ENCODE measurements at regions not wholly inside any gene's neighbourhood (a gene's known extent, or its start where the extent isn't known, plus 50 kb on each side); places are given as distances from the start of the nearest gene placed in this dataset.

- H3K27me3 Mint-ChIP-seq, result no peaks in the 10 kb centered on the region
- no peaks in the 10 kb centered on the region for H3K36me3 Mint-ChIP-seq
- H3K4me1 Mint-ChIP-seq, result no peaks in the 10 kb centered on the region
- no peak overlapping the region for H3K4me3 Mint-ChIP-seq
- H3K4me3 ChIP-seq (ENCODE audit: low read depth, low read length), result no peak overlapping the region
- ATAC-seq (ENCODE audit: low read depth in 2 of 2), result no peak
- H3K4me1 ChIP-seq (ENCODE audit: control insufficient read depth, insufficient read depth, low read length, poor library complexity, severe bottlenecking), result no peaks in the 10 kb centered on the region
- no peak for DNase-seq
- no peaks in the 10 kb centered on the region for H3K36me3 ChIP-seq (ENCODE audit: control insufficient read depth, insufficient read depth, low read length)
- no peak overlapping the region for H3K27ac Mint-ChIP-seq
- peaks cover 0 to 3% (median 0%) of the 10 kb centered on the region in 7 donors for H3K9me3 Mint-ChIP-seq
- H3K9me3 ChIP-seq (ENCODE audit: control insufficient read depth in 2 of 2, low read length in 2 of 2), result no peaks in the 10 kb centered on the region
- H3K27ac ChIP-seq (ENCODE audit: insufficient read depth, low read length, poor library complexity, severe bottlenecking), result no peak overlapping the region
- H3K27me3 ChIP-seq (ENCODE audit: control insufficient read depth, insufficient read depth, low read length), result no peaks in the 10 kb centered on the region
Observed at GRCh38 chr5:93044859-93045666, 536.0 kb downstream of the NR2F1-AS1 start.

GRCh38 chr5:93039888-93040287, 541.1 kb downstream of the NR2F1-AS1 start:
- no peak for DNase-seq
- no peaks in the 10 kb centered on the region for H3K4me1 ChIP-seq (ENCODE audit: control insufficient read depth, insufficient read depth, low read length, poor library complexity, severe bottlenecking)
- no peak overlapping the region for H3K4me3 ChIP-seq (ENCODE audit: low read depth, low read length)
- Mint-ChIP-seq H3K9me3 (peaks cover 0 to 5% (median 0%) of the 10 kb centered on the region in 7 donors), H3K4me1 (no peaks in the 10 kb centered on the region), H3K27ac (no peak overlapping the region), H3K36me3 (no peaks in the 10 kb centered on the region), H3K4me3 (peak overlapping the region in 1 of 4 donors; percentile 36), H3K27me3 (no peaks in the 10 kb centered on the region)
- H3K27me3 ChIP-seq (ENCODE audit: control insufficient read depth, insufficient read depth, low read length), result no peaks in the 10 kb centered on the region
- no peak for ATAC-seq (ENCODE audit: low read depth in 2 of 2)
- H3K36me3 ChIP-seq (ENCODE audit: control insufficient read depth, insufficient read depth, low read length), result no peaks in the 10 kb centered on the region
- no peaks in the 10 kb centered on the region for H3K9me3 ChIP-seq (ENCODE audit: control insufficient read depth in 2 of 2, low read length in 2 of 2)
- no peak overlapping the region for H3K27ac ChIP-seq (ENCODE audit: insufficient read depth, low read length, poor library complexity, severe bottlenecking)

- H3K27me3 Mint-ChIP-seq, result no peaks in the 10 kb centered on the region
- no peaks in the 10 kb centered on the region for H3K4me1 Mint-ChIP-seq
- peaks cover 0 to 5% (median 2%) of the 10 kb centered on the region in 7 donors for H3K9me3 Mint-ChIP-seq
Observed at GRCh38 chr5:93034621-93035590, 546.1 kb downstream of the NR2F1-AS1 start.

GRCh38 chr5:93022796-93023447, 558.1 kb downstream of the NR2F1-AS1 start:
- ATAC-seq (ENCODE audit: low read depth in 2 of 2) (no peak), DNase-seq (no peak)
- no peaks in the 10 kb centered on the region for H3K27me3 Mint-ChIP-seq
- H3K9me3 Mint-ChIP-seq, result peaks cover 0 to 11% (median 2%) of the 10 kb centered on the region in 7 donors
- H3K27ac Mint-ChIP-seq, result no peak overlapping the region
- Histone ChIP-seq H3K27me3 (ENCODE audit: control insufficient read depth, insufficient read depth, low read length) (no peaks in the 10 kb centered on the region), H3K27ac (ENCODE audit: insufficient read depth, low read length, poor library complexity, severe bottlenecking) (no peak overlapping the region), H3K36me3 (ENCODE audit: control insufficient read depth, insufficient read depth, low read length) (no peaks in the 10 kb centered on the region), H3K4me3 (ENCODE audit: low read depth, low read length) (no peak overlapping the region), H3K9me3 (ENCODE audit: control insufficient read depth in 2 of 2, low read length in 2 of 2) (no peaks in the 10 kb centered on the region), H3K4me1 (ENCODE audit: control insufficient read depth, insufficient read depth, low read length, poor library complexity, severe bottlenecking) (no peaks in the 10 kb centered on the region)
- no peaks in the 10 kb centered on the region for H3K36me3 Mint-ChIP-seq
- no peak overlapping the region for H3K4me3 Mint-ChIP-seq
- H3K4me1 Mint-ChIP-seq, result no peaks in the 10 kb centered on the region

More at GRCh38 chr5:93034621-93035590, 546.1 kb downstream of the NR2F1-AS1 start:
- Mint-ChIP-seq H3K4me3 (no peak overlapping the region), H3K36me3 (no peaks in the 10 kb centered on the region), H3K27ac (no peak overlapping the region)
- Histone ChIP-seq H3K27ac (ENCODE audit: insufficient read depth, low read length, poor library complexity, severe bottlenecking) (no peak overlapping the region), H3K27me3 (ENCODE audit: control insufficient read depth, insufficient read depth, low read length) (no peaks in the 10 kb centered on the region), H3K9me3 (ENCODE audit: control insufficient read depth in 2 of 2, low read length in 2 of 2) (no peaks in the 10 kb centered on the region), H3K4me1 (ENCODE audit: control insufficient read depth, insufficient read depth, low read length, poor library complexity, severe bottlenecking) (no peaks in the 10 kb centered on the region), H3K36me3 (ENCODE audit: control insufficient read depth, insufficient read depth, low read length) (no peaks in the 10 kb centered on the region), H3K4me3 (ENCODE audit: low read depth, low read length) (no peak overlapping the region)
- ATAC-seq (ENCODE audit: low read depth in 2 of 2) (no peak), DNase-seq (no peak)

- peaks cover 0 to 11% (median 2%) of the 10 kb centered on the region in 7 donors for H3K9me3 Mint-ChIP-seq
- Histone ChIP-seq H3K27me3 (ENCODE audit: control insufficient read depth, insufficient read depth, low read length) (no peaks in the 10 kb centered on the region), H3K36me3 (ENCODE audit: control insufficient read depth, insufficient read depth, low read length) (no peaks in the 10 kb centered on the region), H3K27ac (ENCODE audit: insufficient read depth, low read length, poor library complexity, severe bottlenecking) (no peak overlapping the region), H3K4me3 (ENCODE audit: low read depth, low read length) (no peak overlapping the region), H3K4me1 (ENCODE audit: control insufficient read depth, insufficient read depth, low read length, poor library complexity, severe bottlenecking) (no peaks in the 10 kb centered on the region), H3K9me3 (ENCODE audit: control insufficient read depth in 2 of 2, low read length in 2 of 2) (no peaks in the 10 kb centered on the region)
- no peak overlapping the region for H3K27ac Mint-ChIP-seq
- no peak overlapping the region for H3K4me3 Mint-ChIP-seq
- DNase-seq (no peak), ATAC-seq (ENCODE audit: low read depth in 2 of 2) (no peak)
- no peaks in the 10 kb centered on the region for H3K36me3 Mint-ChIP-seq
- no peaks in the 10 kb centered on the region for H3K27me3 Mint-ChIP-seq
- no peaks in the 10 kb centered on the region for H3K4me1 Mint-ChIP-seq
Observed at GRCh38 chr5:93022211-93022610, 558.8 kb downstream of the NR2F1-AS1 start.

- ATAC-seq (ENCODE audit: low read depth in 2 of 2) (no peak), DNase-seq (no peak)
- Mint-ChIP-seq H3K4me3 (no peak overlapping the region), H3K36me3 (no peaks in the 10 kb centered on the region), H3K4me1 (no peaks in the 10 kb centered on the region), H3K27me3 (no peaks in the 10 kb centered on the region), H3K27ac (no peak overlapping the region), H3K9me3 (peaks cover 0 to 11% (median 2%) of the 10 kb centered on the region in 7 donors)
- H3K9me3 ChIP-seq (ENCODE audit: control insufficient read depth in 2 of 2, low read length in 2 of 2), result no peaks in the 10 kb centered on the region
- no peaks in the 10 kb centered on the region for H3K27me3 ChIP-seq (ENCODE audit: control insufficient read depth, insufficient read depth, low read length)
- no peak overlapping the region for H3K4me3 ChIP-seq (ENCODE audit: low read depth, low read length)
- no peak overlapping the region for H3K27ac ChIP-seq (ENCODE audit: insufficient read depth, low read length, poor library complexity, severe bottlenecking)
- H3K4me1 ChIP-seq (ENCODE audit: control insufficient read depth, insufficient read depth, low read length, poor library complexity, severe bottlenecking), result no peaks in the 10 kb centered on the region
- no peaks in the 10 kb centered on the region for H3K36me3 ChIP-seq (ENCODE audit: control insufficient read depth, insufficient read depth, low read length)
Observed at GRCh38 chr5:93019896-93020295, 561.1 kb downstream of the NR2F1-AS1 start.

- ATAC-seq (ENCODE audit: low read depth in 2 of 2), result no peak
Observed at GRCh38 chr5:93018461-93018860, 562.6 kb downstream of the NR2F1-AS1 start.

More at GRCh38 chr5:93018461-93018860, 562.6 kb downstream of the NR2F1-AS1 start:
- Histone ChIP-seq H3K4me1 (ENCODE audit: control insufficient read depth, insufficient read depth, low read length, poor library complexity, severe bottlenecking) (no peaks in the 10 kb centered on the region), H3K27me3 (ENCODE audit: control insufficient read depth, insufficient read depth, low read length) (no peaks in the 10 kb centered on the region), H3K36me3 (ENCODE audit: control insufficient read depth, insufficient read depth, low read length) (no peaks in the 10 kb centered on the region), H3K4me3 (ENCODE audit: low read depth, low read length) (no peak overlapping the region), H3K27ac (ENCODE audit: insufficient read depth, low read length, poor library complexity, severe bottlenecking) (no peak overlapping the region), H3K9me3 (ENCODE audit: control insufficient read depth in 2 of 2, low read length in 2 of 2) (no peaks in the 10 kb centered on the region)
- no peaks in the 10 kb centered on the region for H3K36me3 Mint-ChIP-seq
- H3K9me3 Mint-ChIP-seq, result peaks cover 0 to 6% (median 2%) of the 10 kb centered on the region in 7 donors
- no peak overlapping the region for H3K4me3 Mint-ChIP-seq
- H3K4me1 Mint-ChIP-seq, result no peaks in the 10 kb centered on the region
- H3K27me3 Mint-ChIP-seq, result no peaks in the 10 kb centered on the region
- DNase-seq, result no peak
- no peak overlapping the region for H3K27ac Mint-ChIP-seq

Data from CD4-positive, CD25-positive, alpha-beta regulatory T cell (primary cell).